HepG2 (cell line): ENCODE measurements at regions not wholly inside any gene's neighbourhood (a gene's known extent, or its start where the extent isn't known, plus 50 kb on each side); places are given as distances from the start of the nearest gene placed in this dataset.

Experiments used
- ATAC-seq: fragments of 200-7000 bp; cut with Tn5 transposase; 3 replicates; pipeline ENCODE4 v1.9.1; 2020; ENCODE audit warnings: mild to moderate bottlenecking, moderate library complexity
- BruUV-seq: library from RNA; stranded (reverse); fragments of 400-500 nt; replicated peaks from 2 replicates; lab custom pipeline; 2021; lab: Mats Ljungman, UMichigan
- CTCF ChIA-PET: fragments of 300-600 bp; formaldehyde crosslinking; extraction: SDS; loops from one replicate; lab custom pipeline; 2021; ENCODE audit warnings: low total read pairs, inconsistent platforms, low intra/inter-chr PET ratio; lab: Yijun Ruan, JAX
- POLR2A ChIA-PET: fragments of 350-600 bp; sonication (Branson Sonifier 250); formaldehyde crosslinking; loops from one replicate; lab custom pipeline; 2020; ENCODE audit warnings: antibody characterized with exemption, inconsistent platforms; lab: Yijun Ruan, JAX
- DNase-seq: peaks from one replicate; pipeline ENCODE4 v3.0.0-alpha.2; 2015; ENCODE audit warnings: low spot score
- FAIRE-seq: peaks from 3 replicates; lab custom pipeline; 2011; peaks lifted over from hg19 to GRCh38; lab: Jason Lieb, UNC
- H2AFZ ChIP-seq: one replicate; pipeline ENCODE4 v1.6.1; 2011; ENCODE audit warnings: low read length, inconsistent platforms
- H3K27ac ChIP-seq: fragments of 300-600 bp; 3 replicates; pipeline ENCODE4 v1.8.0; 2011; ENCODE audit warnings: mixed run types, mild to moderate bottlenecking, mixed read lengths, low read length, inconsistent platforms; ENCODE audit not compliant: insufficient read depth; ENCODE audit errors: extremely low read length
- H3K27me3 ChIP-seq, 2 experiments: fragments of 200-600 bp in 1 of 2; 2 replicates in 1 of 2; 3 replicates in 1 of 2; pipeline versions ENCODE4 v1.6.0 to v1.8.0; 2011; ENCODE audit warnings: low read length in 2 of 2, mild to moderate bottlenecking in 2 of 2, moderate library complexity in 2 of 2, inconsistent platforms in 1 of 2; ENCODE audit not compliant: insufficient read depth in 2 of 2, control insufficient read depth in 1 of 2
- H3K36me3 ChIP-seq, 2 experiments: fragments of 200-600 bp in 1 of 2; replicated peaks in 1 of 2; 2 replicates in 1 of 2; 3 replicates in 1 of 2; pipeline versions ENCODE4 v1.5.1 to v1.8.0; 2011; ENCODE audit warnings: low read length in 2 of 2, inconsistent platforms in 1 of 2; ENCODE audit not compliant: insufficient read depth in 2 of 2, control insufficient read depth in 1 of 2
- H3K4me1 ChIP-seq: 2 replicates; pipeline ENCODE4 v1.5.1; 2012; ENCODE audit warnings: low read length, inconsistent platforms; ENCODE audit not compliant: insufficient read depth
- H3K4me2 ChIP-seq: 2 replicates; pipeline ENCODE4 v1.6.0; 2011; ENCODE audit warnings: low read depth, low read length, inconsistent platforms
- H3K4me3 ChIP-seq, 3 experiments: fragments of 200-600 bp in 1 of 3; sonication (generic), shearing (Covaris generic) in 1 of 3; replicated peaks in 1 of 3; 2 replicates each; pipeline ENCODE4 v1.5.1; 2011 to 2016; ENCODE audit warnings: low read length in 3 of 3, inconsistent platforms in 2 of 3, low read depth in 2 of 3, mild to moderate bottlenecking in 2 of 3, control low read depth in 1 of 3, mixed read lengths in 1 of 3; ENCODE audit not compliant: insufficient read depth in 1 of 3
- H3K79me2 ChIP-seq: one replicate; pipeline ENCODE4 v1.6.1; 2011; ENCODE audit warnings: low read length, inconsistent platforms; ENCODE audit not compliant: insufficient read depth
- H3K9ac ChIP-seq: 2 replicates; pipeline ENCODE4 v1.6.0; 2011; ENCODE audit warnings: mild to moderate bottlenecking, low read depth, low read length, inconsistent platforms; ENCODE audit not compliant: insufficient read depth
- H3K9me3 ChIP-seq: 2 replicates; pipeline ENCODE4 v1.5.1; 2012; ENCODE audit warnings: mild to moderate bottlenecking, low read length
- H4K20me1 ChIP-seq: 2 replicates; pipeline ENCODE4 v1.6.0; 2011; ENCODE audit warnings: inconsistent platforms, mild to moderate bottlenecking, low read length, moderate library complexity; ENCODE audit not compliant: insufficient read depth
- HNRNPH1 ChIP-seq: fragments of 200-400 bp; formaldehyde crosslinking; optimal IDR thresholded peaks from 2 replicates; pipeline ENCODE3; 2017; ENCODE audit warnings: mild to moderate bottlenecking, low read depth, low read length
- HOXA5 ChIP-seq: sonication (generic); formaldehyde crosslinking; IDR thresholded peaks from 2 replicates; pipeline ENCODE4 v1.4.0; 2020; ENCODE audit warnings: missing genetic modification reagents
- IKZF4 ChIP-seq: sonication (generic); formaldehyde crosslinking; IDR thresholded peaks from 2 replicates; pipeline ENCODE4 v1.5.1; 2020; ENCODE audit warnings: borderline replicate concordance, mild to moderate bottlenecking, low read depth, missing genetic modification reagents; ENCODE audit errors: not compliant biosample characterization
- KDM5A ChIP-seq: fragments of 200-600 bp; sonication (generic); IDR thresholded peaks from 2 replicates; pipeline ENCODE4 v1.7.0; 2018; ENCODE audit warnings: antibody characterized with exemption, mild to moderate bottlenecking, low read length, borderline replicate concordance
- MATR3 ChIP-seq: sonication (generic); formaldehyde crosslinking; IDR thresholded peaks from 2 replicates; pipeline ENCODE4 v1.4.0; 2020; ENCODE audit warnings: missing genetic modification reagents
- MEIS2 ChIP-seq: sonication (generic); formaldehyde crosslinking; IDR thresholded peaks from 2 replicates; pipeline ENCODE4 v1.9.0; 2021; ENCODE audit warnings: mild to moderate bottlenecking, missing genetic modification reagents
- NFKBIZ ChIP-seq: IDR thresholded peaks from 2 replicates; pipeline ENCODE4 v1.6.1; 2018; ENCODE audit warnings: missing genetic modification reagents, missing compliant biosample characterization
- RNF2 ChIP-seq: fragments of 450-650 bp; conservative IDR thresholded peaks from 2 replicates; pipeline ENCODE4 v1.6.1; 2016; ENCODE audit warnings: low read depth
- SETDB1 ChIP-seq: sonication (generic); formaldehyde crosslinking; IDR thresholded peaks from 2 replicates; pipeline ENCODE4 v1.5.1; 2020; ENCODE audit warnings: missing genetic modification reagents, mild to moderate bottlenecking, borderline replicate concordance
- XRCC5 ChIP-seq: fragments of 200-400 bp; formaldehyde crosslinking; optimal IDR thresholded peaks from 2 replicates; pipeline ENCODE3; 2017; ENCODE audit warnings: mild to moderate bottlenecking, low read length
- ZFX ChIP-seq: sonication (generic); formaldehyde crosslinking; IDR thresholded peaks from 2 replicates; pipeline ENCODE4 v1.4.0; 2020; ENCODE audit warnings: mild to moderate bottlenecking, low read depth, missing genetic modification reagents, moderate library complexity
- ZNF737 ChIP-seq: sonication (generic); formaldehyde crosslinking; IDR thresholded peaks from 2 replicates; pipeline ENCODE4 v1.5.0; 2020; ENCODE audit warnings: missing genetic modification reagents, mild to moderate bottlenecking, borderline replicate concordance
- ZNF773 ChIP-seq: sonication (generic); formaldehyde crosslinking; IDR thresholded peaks from 2 replicates; pipeline ENCODE4 v1.4.0; 2020; ENCODE audit warnings: missing genetic modification reagents, borderline replicate concordance
- in situ Hi-C: cut with HindIII; loops from 2 replicates; pipeline ENCODE4 v1.10.0; 2017; ENCODE audit warnings: low pct_unique_long_range_greater_than_20kb; ENCODE audit not compliant: extremely low pct_ligation_motif_present
- intact Hi-C: fragments of 100-400 bp; cut with micrococcal nuclease; formaldehyde crosslinking; loops from one replicate; pipeline ENCODE4 v1.10.0; 2022; ENCODE audit not compliant: unreplicated experiment
- TF ChIP-seq, protein P1 (sequence below): sonication (generic); formaldehyde crosslinking; IDR thresholded peaks from 2 replicates; pipeline ENCODE4 v1.8.0; 2022; ENCODE audit warnings: missing genetic modification reagents, mild to moderate bottlenecking, inconsistent platforms, borderline replicate concordance
- TF ChIP-seq, protein P2 (sequence below): IDR thresholded peaks from 2 replicates; pipeline ENCODE4 v1.6.1; 2016; ENCODE audit warnings: mild to moderate bottlenecking
- TF ChIP-seq, protein P3 (sequence below): sonication (generic); formaldehyde crosslinking; IDR thresholded peaks from 2 replicates; pipeline ENCODE4 v1.5.1; 2020; ENCODE audit warnings: mild to moderate bottlenecking, missing genetic modification reagents, moderate library complexity
- TF ChIP-seq, protein P4 (sequence below): sonication (generic); formaldehyde crosslinking; IDR thresholded peaks from 2 replicates; pipeline ENCODE4 v1.4.0; 2020; ENCODE audit warnings: missing genetic modification reagents, borderline replicate concordance

DNA sequence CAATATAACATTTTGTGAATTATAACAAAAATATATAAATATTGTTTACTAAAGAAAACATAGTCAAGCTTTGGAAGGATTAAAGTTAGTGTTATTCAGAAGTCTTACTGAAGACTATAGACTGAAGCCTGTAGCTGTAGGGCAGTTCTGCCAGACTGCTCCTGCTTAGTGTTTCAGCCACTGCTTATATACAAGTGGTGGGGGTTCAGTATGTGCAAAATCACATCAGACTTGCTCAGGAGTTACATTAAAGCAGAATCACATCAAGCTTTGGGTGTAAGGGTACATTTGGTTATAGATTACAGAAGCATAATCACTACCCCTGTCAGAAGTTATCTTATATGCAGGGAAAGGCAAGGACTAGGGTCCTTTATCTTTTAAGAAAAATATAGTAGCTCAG, 653.8 kb downstream of the ANKRD7 start:
- no peaks in the 10 kb centered on the region for H3K79me2 ChIP-seq
- H3K4me2 ChIP-seq = no peak overlapping the region
- no TSS peak for BruUV-seq
- H3K4me3 ChIP-seq = no peak overlapping the region
- FAIRE-seq = no peak
- H3K36me3 ChIP-seq = no peaks in the 10 kb centered on the region
- H3K4me1 ChIP-seq = peaks cover 7% of the 10 kb centered on the region
- H3K27ac ChIP-seq = no peak overlapping the region
- no peak overlapping the region for H2AFZ ChIP-seq
- POLR2A ChIA-PET = no interaction called here
- no peaks in the 10 kb centered on the region for H4K20me1 ChIP-seq
- CTCF ChIA-PET = no interaction called here
- in situ Hi-C loops (no loop called here), intact Hi-C loops (no loop called here)
- no peak for ATAC-seq
- no peaks in the 10 kb centered on the region for H3K27me3 ChIP-seq
- H3K9ac ChIP-seq = no peak overlapping the region
- no peak for DNase-seq
- H3K9me3 ChIP-seq = no peaks in the 10 kb centered on the region
- no peak for TF ChIP-seq NFKBIZ (CRISPR knock-in tag)
- TF ChIP-seq KDM5A = no peak
- no peak for TF ChIP-seq ZNF737 (CRISPR knock-in tag)
- no peak for TF ChIP-seq IKZF4
- no peak for TF ChIP-seq RNF2
- TF ChIP-seq ZFX (CRISPR knock-in tag) = no peak
- no peak for TF ChIP-seq SETDB1 (CRISPR knock-in tag)
- TF ChIP-seq HNRNPH1 = no peak
- TF ChIP-seq XRCC5 = no peak
- TF ChIP-seq, protein P1, sequence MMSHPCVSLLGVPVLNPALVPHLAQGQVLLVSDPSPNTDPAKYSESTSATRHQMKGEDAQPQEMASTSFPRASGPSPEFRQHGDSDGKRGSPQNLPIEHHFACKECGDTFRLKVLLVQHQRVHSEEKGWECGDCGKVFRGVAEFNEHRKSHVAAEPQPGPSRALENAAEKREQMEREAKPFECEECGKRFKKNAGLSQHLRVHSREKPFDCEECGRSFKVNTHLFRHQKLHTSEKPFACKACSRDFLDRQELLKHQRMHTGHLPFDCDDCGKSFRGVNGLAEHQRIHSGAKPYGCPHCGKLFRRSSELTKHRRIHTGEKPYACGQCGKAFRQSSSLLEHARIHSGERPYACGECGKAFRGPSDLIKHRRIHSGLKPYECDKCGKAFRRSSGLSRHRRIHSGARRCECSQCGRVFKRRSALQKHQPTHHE (CRISPR knock-in tag) = no peak
- TF ChIP-seq ZNF773 (CRISPR knock-in tag) = no peak
- TF ChIP-seq MATR3 (CRISPR knock-in tag) = no peak
- TF ChIP-seq, protein P2, sequence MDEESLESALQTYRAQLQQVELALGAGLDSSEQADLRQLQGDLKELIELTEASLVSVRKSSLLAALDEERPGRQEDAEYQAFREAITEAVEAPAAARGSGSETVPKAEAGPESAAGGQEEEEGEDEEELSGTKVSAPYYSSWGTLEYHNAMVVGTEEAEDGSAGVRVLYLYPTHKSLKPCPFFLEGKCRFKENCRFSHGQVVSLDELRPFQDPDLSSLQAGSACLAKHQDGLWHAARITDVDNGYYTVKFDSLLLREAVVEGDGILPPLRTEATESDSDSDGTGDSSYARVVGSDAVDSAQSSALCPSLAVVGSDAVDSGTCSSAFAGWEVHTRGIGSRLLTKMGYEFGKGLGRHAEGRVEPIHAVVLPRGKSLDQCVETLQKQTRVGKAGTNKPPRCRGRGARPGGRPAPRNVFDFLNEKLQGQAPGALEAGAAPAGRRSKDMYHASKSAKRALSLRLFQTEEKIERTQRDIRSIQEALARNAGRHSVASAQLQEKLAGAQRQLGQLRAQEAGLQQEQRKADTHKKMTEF (CRISPR knock-in tag) = no peak
- no peak for TF ChIP-seq MEIS2
- no peak for TF ChIP-seq HOXA5 (CRISPR knock-in tag)
- TF ChIP-seq, protein P3, sequence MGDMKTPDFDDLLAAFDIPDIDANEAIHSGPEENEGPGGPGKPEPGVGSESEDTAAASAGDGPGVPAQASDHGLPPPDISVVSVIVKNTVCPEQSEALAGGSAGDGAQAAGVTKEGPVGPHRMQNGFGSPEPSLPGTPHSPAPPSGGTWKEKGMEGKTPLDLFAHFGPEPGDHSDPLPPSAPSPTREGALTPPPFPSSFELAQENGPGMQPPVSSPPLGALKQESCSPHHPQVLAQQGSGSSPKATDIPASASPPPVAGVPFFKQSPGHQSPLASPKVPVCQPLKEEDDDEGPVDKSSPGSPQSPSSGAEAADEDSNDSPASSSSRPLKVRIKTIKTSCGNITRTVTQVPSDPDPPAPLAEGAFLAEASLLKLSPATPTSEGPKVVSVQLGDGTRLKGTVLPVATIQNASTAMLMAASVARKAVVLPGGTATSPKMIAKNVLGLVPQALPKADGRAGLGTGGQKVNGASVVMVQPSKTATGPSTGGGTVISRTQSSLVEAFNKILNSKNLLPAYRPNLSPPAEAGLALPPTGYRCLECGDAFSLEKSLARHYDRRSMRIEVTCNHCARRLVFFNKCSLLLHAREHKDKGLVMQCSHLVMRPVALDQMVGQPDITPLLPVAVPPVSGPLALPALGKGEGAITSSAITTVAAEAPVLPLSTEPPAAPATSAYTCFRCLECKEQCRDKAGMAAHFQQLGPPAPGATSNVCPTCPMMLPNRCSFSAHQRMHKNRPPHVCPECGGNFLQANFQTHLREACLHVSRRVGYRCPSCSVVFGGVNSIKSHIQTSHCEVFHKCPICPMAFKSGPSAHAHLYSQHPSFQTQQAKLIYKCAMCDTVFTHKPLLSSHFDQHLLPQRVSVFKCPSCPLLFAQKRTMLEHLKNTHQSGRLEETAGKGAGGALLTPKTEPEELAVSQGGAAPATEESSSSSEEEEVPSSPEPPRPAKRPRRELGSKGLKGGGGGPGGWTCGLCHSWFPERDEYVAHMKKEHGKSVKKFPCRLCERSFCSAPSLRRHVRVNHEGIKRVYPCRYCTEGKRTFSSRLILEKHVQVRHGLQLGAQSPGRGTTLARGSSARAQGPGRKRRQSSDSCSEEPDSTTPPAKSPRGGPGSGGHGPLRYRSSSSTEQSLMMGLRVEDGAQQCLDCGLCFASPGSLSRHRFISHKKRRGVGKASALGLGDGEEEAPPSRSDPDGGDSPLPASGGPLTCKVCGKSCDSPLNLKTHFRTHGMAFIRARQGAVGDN = no peak
- TF ChIP-seq, protein P4, sequence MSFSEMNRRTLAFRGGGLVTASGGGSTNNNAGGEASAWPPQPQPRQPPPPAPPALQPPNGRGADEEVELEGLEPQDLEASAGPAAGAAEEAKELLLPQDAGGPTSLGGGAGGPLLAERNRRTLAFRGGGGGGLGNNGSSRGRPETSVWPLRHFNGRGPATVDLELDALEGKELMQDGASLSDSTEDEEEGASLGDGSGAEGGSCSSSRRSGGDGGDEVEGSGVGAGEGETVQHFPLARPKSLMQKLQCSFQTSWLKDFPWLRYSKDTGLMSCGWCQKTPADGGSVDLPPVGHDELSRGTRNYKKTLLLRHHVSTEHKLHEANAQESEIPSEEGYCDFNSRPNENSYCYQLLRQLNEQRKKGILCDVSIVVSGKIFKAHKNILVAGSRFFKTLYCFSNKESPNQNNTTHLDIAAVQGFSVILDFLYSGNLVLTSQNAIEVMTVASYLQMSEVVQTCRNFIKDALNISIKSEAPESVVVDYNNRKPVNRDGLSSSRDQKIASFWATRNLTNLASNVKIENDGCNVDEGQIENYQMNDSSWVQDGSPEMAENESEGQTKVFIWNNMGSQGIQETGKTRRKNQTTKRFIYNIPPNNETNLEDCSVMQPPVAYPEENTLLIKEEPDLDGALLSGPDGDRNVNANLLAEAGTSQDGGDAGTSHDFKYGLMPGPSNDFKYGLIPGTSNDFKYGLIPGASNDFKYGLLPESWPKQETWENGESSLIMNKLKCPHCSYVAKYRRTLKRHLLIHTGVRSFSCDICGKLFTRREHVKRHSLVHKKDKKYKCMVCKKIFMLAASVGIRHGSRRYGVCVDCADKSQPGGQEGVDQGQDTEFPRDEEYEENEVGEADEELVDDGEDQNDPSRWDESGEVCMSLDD = no peak
